Pancreas (tissue), 10 donors: ENCODE measurements at regions not wholly inside any gene's neighbourhood (a gene's known extent, or its start where the extent isn't known, plus 50 kb on each side); places are given as distances from the start of the nearest gene placed in this dataset.

Source experiments
- ATAC-seq, 4 donors: fragments of 200-7000 bp; cut with Tn5 transposase; one replicate each; pipeline versions ENCODE4 v1.8.0 to v1.9.1; 2020; ENCODE audit warnings: mild to moderate bottlenecking in 4 of 4, moderate library complexity in 4 of 4
- DNase-seq, 6 donors: peaks; one replicate each; pipeline ENCODE4 v3.0.0-alpha.2; 2020
- FAIRE-seq: peaks from 2 replicates; lab custom pipeline; 2012; peaks lifted over from hg19 to GRCh38; lab: Jason Lieb, UNC
- H3K27ac ChIP-seq, 4 donors: fragments of 200-600 bp; sonication (generic); 1 replicate in 3 of 4; 2 replicates in 1 of 4; pipeline versions ENCODE4 v1.5.0 to v1.8.0; 2020
- H3K27me3 ChIP-seq, 4 donors: fragments of 200-600 bp; one replicate each; pipeline ENCODE4 v1.8.0; 2021
- H3K36me3 ChIP-seq, 3 donors: fragments of 200-600 bp; sonication (generic) in 1 of 3; one replicate each; pipeline versions ENCODE4 v1.5.0 to v1.8.0; 2020 to 2021
- H3K4me1 ChIP-seq, 3 donors: fragments of 200-600 bp; one replicate each; pipeline ENCODE4 v1.8.0; 2021
- H3K4me3 ChIP-seq, 4 donors: fragments of 200-600 bp; sonication (generic) in 2 of 4; one replicate each; pipeline versions ENCODE4 v1.5.0 to v1.8.0; 2020 to 2021
- H3K9me3 ChIP-seq, 4 donors: fragments of 200-600 bp; one replicate each; pipeline ENCODE4 v1.8.0; 2021
- CTCF ChIP-seq, 4 donors: fragments of 200-600 bp; sonication (generic) in 3 of 4; IDR thresholded peaks; one replicate each; pipeline versions ENCODE4 v1.5.0 to v1.8.0; 2021; ENCODE audit warnings: antibody characterized with exemption in 4 of 4
- WGBS, 2 donors: extraction: QIAGEN DNeasy Blood & Tissue Kit; methylation state at CpG; one replicate each; pipeline ENCODE4 v1.1.7; 2013; 5-methylcytosine and 5-hydroxymethylcytosine counted together
- intact Hi-C, 3 donors: fragments of 100-400 bp; cut with DNase I; formaldehyde crosslinking; loops; one replicate each; pipeline versions ENCODE4 v1.11.1 to v1.14.2; 2022
- donor health status: healthy with polysubstance abuse.
- donor health status: DM: no; HTN: no; CAD: no; lungs with moderate emphysema.
- donor health status: DM: no; HTN: no; CAD: no.
- donor health status: control.
- donor health status: control.
- donor health status: Bipolar disorder and iron deficiency.
- donor health status: DM: yes; HTN: yes; CAD: no.
- donor health status: DM: no; HTN: no; CAD: no.
- donor health status: DM: no; HTN: no; CAD: no.
- donor health status: DM: yes; HTN: yes; CAD: no.

- intact Hi-C loops: no loop called here
- DNase-seq (no peak), FAIRE-seq (no peak), ATAC-seq (no peak)
- Histone ChIP-seq H3K4me3 (no peak overlapping the region), H3K9me3 (no peaks in the 10 kb centered on the region), H3K4me1 (no peaks in the 10 kb centered on the region), H3K36me3 (no peaks in the 10 kb centered on the region), H3K27me3 (no peaks in the 10 kb centered on the region), H3K27ac (no peak overlapping the region)
- TF ChIP-seq CTCF (IDR thresholded peaks at IDR 0.05): no peak
- 73 to 78% methylated on average over 1 of the region's 1 CpG for WGBS, 2 donors
Measured at GRCh38 chr6:7664003-7664402, 61.9 kb upstream of the BMP6 start.

GRCh38 chr6:7668936-7669335 lies 57.0 kb upstream of the BMP6 start:
- FAIRE-seq: no peak
- WGBS, 2 donors: 97% methylated on average over 1 of the region's 1 CpG
- no peak overlapping the region for H3K4me3 ChIP-seq
- no peak for ATAC-seq
- H3K27ac ChIP-seq: no peak overlapping the region
- intact Hi-C loops: no loop called here
- DNase-seq: no peak
- no peaks in the 10 kb centered on the region for H3K27me3 ChIP-seq
- H3K36me3 ChIP-seq: no peaks in the 10 kb centered on the region
- TF ChIP-seq CTCF (IDR thresholded peaks at IDR 0.05): no peak
- H3K9me3 ChIP-seq: no peaks in the 10 kb centered on the region
- no peaks in the 10 kb centered on the region for H3K4me1 ChIP-seq

- DNase-seq (no peak), FAIRE-seq (no peak), ATAC-seq (no peak)
- WGBS, 2 donors: 83 to 88% methylated on average over 4 of the region's 4 CpGs
- Histone ChIP-seq H3K9me3 (no peaks in the 10 kb centered on the region), H3K27ac (no peak overlapping the region), H3K27me3 (no peaks in the 10 kb centered on the region), H3K36me3 (no peaks in the 10 kb centered on the region), H3K4me1 (no peaks in the 10 kb centered on the region), H3K4me3 (no peak overlapping the region)
- intact Hi-C loops: no loop called here
- no peak for TF ChIP-seq CTCF (IDR thresholded peaks at IDR 0.05)
Measured at GRCh38 chr6:7669742-7670141, 56.2 kb upstream of the BMP6 start.

- intact Hi-C loops: no loop called here
- H3K4me3 ChIP-seq: no peak overlapping the region
- no peak overlapping the region for H3K27ac ChIP-seq
- H3K4me1 ChIP-seq: no peaks in the 10 kb centered on the region
- ATAC-seq: peak in 1 of 4 donors; percentile 30
- WGBS, 2 donors: 61 to 62% methylated on average over 7 of the region's 7 CpGs
- no peaks in the 10 kb centered on the region for H3K36me3 ChIP-seq
- no peak for DNase-seq
- TF ChIP-seq CTCF (IDR thresholded peaks at IDR 0.05): no peak
- FAIRE-seq: no peak
- no peaks in the 10 kb centered on the region for H3K9me3 ChIP-seq
- no peaks in the 10 kb centered on the region for H3K27me3 ChIP-seq
Measured at GRCh38 chr6:7671076-7671475, 54.8 kb upstream of the BMP6 start.

- intact Hi-C loops: no loop called here
- Histone ChIP-seq H3K36me3 (no peaks in the 10 kb centered on the region), H3K9me3 (no peaks in the 10 kb centered on the region), H3K4me1 (no peaks in the 10 kb centered on the region), H3K4me3 (no peak overlapping the region), H3K27me3 (no peaks in the 10 kb centered on the region), H3K27ac (no peak overlapping the region)
- peak in 1 of 4 donors; percentile 30 for ATAC-seq
- no peak for DNase-seq
- FAIRE-seq: no peak
- no peak for TF ChIP-seq CTCF (IDR thresholded peaks at IDR 0.05)
- WGBS, 2 donors: 79 to 87% methylated on average over 3 of the region's 3 CpGs
Measured at GRCh38 chr6:7671581-7671980, 54.3 kb upstream of the BMP6 start.
